HCT116 (cell line): ENCODE measurements at regions not wholly inside any gene's neighbourhood (a gene's known extent, or its start where the extent isn't known, plus 50 kb on each side); places are given as distances from the start of the nearest gene placed in this dataset.

Experiments
- ATAC-seq: fragments of 200-7000 bp; cut with Tn5 transposase; 2 replicates; pipeline ENCODE4 v1.9.1; 2020; ENCODE audit warnings: mild to moderate bottlenecking, moderate library complexity
- BruUV-seq: library from RNA; stranded (reverse); fragments of 400-500 nt; replicated peaks from 2 replicates; lab custom pipeline; 2021; lab: Mats Ljungman, UMichigan
- CTCF ChIA-PET: fragments of 300-600 bp; sonication (Branson Sonifier 250); formaldehyde crosslinking; loops from one replicate; lab custom pipeline; 2021; ENCODE audit warnings: antibody characterized with exemption; lab: Charles Lee
- POLR2A ChIA-PET: fragments of 300-600, 350-600 bp; sonication (Branson Sonifier 250); formaldehyde crosslinking; loops from one replicate; lab custom pipeline; 2021; ENCODE audit warnings: antibody characterized with exemption; lab: Charles Lee
- RAD21 ChIA-PET, 2 experiments: fragments of 300-600 bp; sonication (Branson Sonifier 250); formaldehyde crosslinking; loops; one replicate each; lab custom pipeline; 2023; ENCODE audit warnings: low total read pairs in 2 of 2; ENCODE audit not compliant: uncharacterized antibody in 2 of 2, unreplicated experiment in 2 of 2, low non-redundant PET in 1 of 2; lab: Charles Lee
- DNase-seq: peaks from one replicate; pipeline ENCODE4 v3.0.0-alpha.2; 2010; ENCODE audit warnings: low read depth, low spot score
- H2AFZ ChIP-seq: fragments of 200-600 bp; shearing (Covaris generic), sonication (generic); 2 replicates; pipeline ENCODE4 v1.6.1; 2017; ENCODE audit warnings: low read depth, mixed run types, mixed read lengths, antibody characterized with exemption, low read length; ENCODE audit not compliant: poor library complexity, severe bottlenecking
- H3K27ac ChIP-seq: 2 replicates; pipeline ENCODE4 v1.5.1; 2012; ENCODE audit warnings: low read depth, low read length
- H3K27me3 ChIP-seq: fragments of 200-600 bp; sonication (generic); 2 replicates; pipeline ENCODE4 v1.6.1; 2016; ENCODE audit warnings: mixed run types, low read length, mixed read lengths; ENCODE audit not compliant: insufficient read depth
- H3K36me3 ChIP-seq, 2 experiments: fragments of 200-500 bp in 1 of 2; fragments of 200-600 bp in 1 of 2; sonication (Bioruptor generic) in 1 of 2; sonication (generic) in 1 of 2; 2 replicates each; pipeline versions ENCODE4 v1.5.1 to v1.6.1; 2014 to 2016; ENCODE audit warnings: low read length in 2 of 2, inconsistent platforms in 1 of 2, mixed read lengths in 1 of 2, mixed run types in 1 of 2; ENCODE audit not compliant: insufficient read depth in 2 of 2, control insufficient read depth in 1 of 2
- H3K4me1 ChIP-seq, 2 experiments: fragments of 200-600 bp in 1 of 2; sonication (generic) in 1 of 2; 2 replicates each; pipeline versions ENCODE4 v1.5.1 to v1.6.1; 2012 to 2017; ENCODE audit warnings: low read length in 2 of 2, inconsistent platforms in 1 of 2, mild to moderate bottlenecking in 1 of 2, mixed read lengths in 1 of 2, mixed run types in 1 of 2, moderate library complexity in 1 of 2; ENCODE audit not compliant: insufficient read depth in 2 of 2, control insufficient read depth in 1 of 2
- H3K4me2 ChIP-seq: fragments of 200-600 bp; sonication (generic); 2 replicates; pipeline ENCODE4 v1.6.1; 2017; ENCODE audit warnings: mixed run types, low read length, mixed read lengths
- H3K4me3 ChIP-seq, 2 experiments: fragments of 200-600 bp in 1 of 2; sonication (generic) in 1 of 2; replicated peaks in 1 of 2; 2 replicates each; pipeline ENCODE4 v1.5.1; 2011 to 2016; ENCODE audit warnings: low read length in 2 of 2, control low read depth in 1 of 2, low read depth in 1 of 2, mild to moderate bottlenecking in 1 of 2, mixed read lengths in 1 of 2, mixed run types in 1 of 2
- H3K79me2 ChIP-seq: fragments of 200-600 bp; sonication (generic); 2 replicates; pipeline ENCODE4 v1.6.1; 2017; ENCODE audit warnings: mild to moderate bottlenecking, mixed run types, low read length, moderate library complexity, mixed read lengths; ENCODE audit not compliant: insufficient read depth
- H3K9ac ChIP-seq: fragments of 200-600 bp; sonication (generic); 2 replicates; pipeline ENCODE4 v1.6.1; 2016; ENCODE audit warnings: low read length, mixed read lengths
- H3K9me2 ChIP-seq: fragments of 200-600 bp; sonication (generic), shearing (Covaris generic); 2 replicates; pipeline ENCODE4 v1.6.1; 2017; ENCODE audit warnings: mixed run types, mild to moderate bottlenecking, moderate library complexity; ENCODE audit not compliant: insufficient read depth
- H3K9me3 ChIP-seq, 2 experiments: fragments of 200-500 bp in 1 of 2; fragments of 200-600 bp in 1 of 2; sonication (Bioruptor generic) in 1 of 2; sonication (generic) in 1 of 2; 2 replicates each; pipeline ENCODE4 v1.6.1; 2014 to 2017; ENCODE audit warnings: low read length in 2 of 2, mixed read lengths in 2 of 2, inconsistent platforms in 1 of 2, low read depth in 1 of 2, mild to moderate bottlenecking in 1 of 2, mixed run types in 1 of 2, moderate library complexity in 1 of 2; ENCODE audit not compliant: control insufficient read depth in 1 of 2, insufficient read depth in 1 of 2
- H4K20me1 ChIP-seq: fragments of 200-600 bp; sonication (generic), shearing (Covaris generic); 2 replicates; pipeline ENCODE4 v1.6.1; 2017; ENCODE audit warnings: mixed run types, mild to moderate bottlenecking, moderate library complexity; ENCODE audit not compliant: insufficient read depth
- ELF1 ChIP-seq: IDR thresholded peaks from 2 replicates; pipeline ENCODE4 v1.6.1; 2012; ENCODE audit warnings: low read depth, borderline replicate concordance
- EZH2 ChIP-seq: fragments of 200-600 bp; sonication (generic); IDR thresholded peaks from 2 replicates; pipeline ENCODE4 v1.6.1; 2017; ENCODE audit warnings: antibody characterized with exemption, mixed run types
- EZH2phosphoT487 ChIP-seq: fragments of 200-600 bp; IDR thresholded peaks from 2 replicates; pipeline ENCODE4 v1.6.1; 2018; ENCODE audit warnings: antibody characterized with exemption, borderline replicate concordance
- FOSL1 ChIP-seq: IDR thresholded peaks from 2 replicates; pipeline ENCODE4 v1.6.1; 2012; ENCODE audit warnings: low read depth
- JUND ChIP-seq: IDR thresholded peaks from 2 replicates; pipeline ENCODE4 v1.6.1; 2012
- POLR2AphosphoS5 ChIP-seq: IDR thresholded peaks from 2 replicates; pipeline ENCODE4 v1.6.1; 2011; ENCODE audit warnings: mild to moderate bottlenecking, low read depth, low read length, moderate library complexity
- RAD21 ChIP-seq: IDR thresholded peaks from 2 replicates; pipeline ENCODE4 v1.6.1; 2012; ENCODE audit warnings: low read depth, mild to moderate bottlenecking
- SP1 ChIP-seq: IDR thresholded peaks from 2 replicates; pipeline ENCODE4 v1.6.1; 2012; ENCODE audit warnings: low read depth
- YY1 ChIP-seq: IDR thresholded peaks from 2 replicates; pipeline ENCODE4 v1.6.1; 2011; ENCODE audit warnings: low read length, low read depth, moderate library complexity, mild to moderate bottlenecking; ENCODE audit not compliant: insufficient replicate concordance; ENCODE audit errors: extremely low read depth
- ZNF274 ChIP-seq: fragments of 200-500 bp; sonication (Bioruptor generic); IDR thresholded peaks from 2 replicates; pipeline ENCODE4 v1.6.1; 2014; ENCODE audit warnings: mild to moderate bottlenecking, low read depth, low read length, inconsistent platforms
- intact Hi-C: fragments of 100-400 bp; cut with micrococcal nuclease; formaldehyde crosslinking; loops from 2 replicates; pipeline ENCODE4 v1.10.0; 2022
- TF ChIP-seq, protein P1 (sequence below): IDR thresholded peaks from 2 replicates; pipeline ENCODE4 v1.6.1; 2012; ENCODE audit warnings: low read depth
- TF ChIP-seq, protein P2 (sequence below): IDR thresholded peaks from 2 replicates; pipeline ENCODE4 v1.6.1; 2012

DNA sequence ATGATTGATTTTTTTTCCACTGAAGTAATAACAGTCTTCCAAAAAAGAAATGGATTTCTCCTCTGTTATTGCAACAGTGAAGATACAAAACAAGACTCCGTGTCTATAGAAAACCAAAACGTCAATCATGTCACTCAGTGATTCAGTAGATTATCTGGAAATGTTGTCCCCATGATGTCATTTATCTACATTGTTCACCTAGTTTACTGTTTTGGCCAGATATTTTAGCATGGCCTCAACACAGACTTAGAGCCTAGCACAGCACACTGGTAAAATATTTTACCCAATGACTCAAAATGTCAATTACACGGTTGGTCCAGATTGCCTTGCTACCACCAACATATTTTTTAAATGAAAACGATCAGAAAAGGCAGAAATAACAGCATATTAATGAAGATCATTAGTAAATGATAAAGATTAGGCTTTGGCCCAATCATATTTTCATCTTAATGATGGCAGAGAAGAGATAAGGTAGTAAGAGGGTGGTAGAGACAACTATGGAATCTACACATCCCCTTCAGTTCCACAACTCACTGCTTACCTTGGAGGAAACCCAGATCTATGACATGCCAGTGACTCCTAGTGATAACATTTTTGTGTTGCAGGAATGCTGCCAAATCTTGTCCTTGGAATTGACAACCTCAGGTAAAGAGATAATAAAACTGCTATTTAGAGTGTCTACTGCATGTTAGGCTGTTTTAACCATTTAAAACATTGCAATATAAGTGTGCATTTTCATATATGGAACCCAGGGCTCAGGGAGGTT, 347.7 kb upstream of the ARPP21 start:
- H3K27ac ChIP-seq = no peak overlapping the region
- H3K27me3 ChIP-seq = no peaks in the 10 kb centered on the region
- no peak overlapping the region for H3K9ac ChIP-seq
- no peak overlapping the region for H3K4me3 ChIP-seq
- H3K4me2 ChIP-seq = no peak overlapping the region
- H3K9me3 ChIP-seq = peaks cover 7 to 13% of the 10 kb centered on the region in 2 experiments; a peak in 2 of 4 replicates
- no TSS peak for BruUV-seq
- no peaks in the 10 kb centered on the region for H3K79me2 ChIP-seq
- intact Hi-C loops = no loop called here
- POLR2A ChIA-PET = no interaction called here
- ATAC-seq = no peak
- no peaks in the 10 kb centered on the region for H3K4me1 ChIP-seq
- H2AFZ ChIP-seq = no peak overlapping the region
- no peak for DNase-seq
- H3K9me2 ChIP-seq = no peaks in the 10 kb centered on the region
- TF ChIP-seq, protein P1, sequence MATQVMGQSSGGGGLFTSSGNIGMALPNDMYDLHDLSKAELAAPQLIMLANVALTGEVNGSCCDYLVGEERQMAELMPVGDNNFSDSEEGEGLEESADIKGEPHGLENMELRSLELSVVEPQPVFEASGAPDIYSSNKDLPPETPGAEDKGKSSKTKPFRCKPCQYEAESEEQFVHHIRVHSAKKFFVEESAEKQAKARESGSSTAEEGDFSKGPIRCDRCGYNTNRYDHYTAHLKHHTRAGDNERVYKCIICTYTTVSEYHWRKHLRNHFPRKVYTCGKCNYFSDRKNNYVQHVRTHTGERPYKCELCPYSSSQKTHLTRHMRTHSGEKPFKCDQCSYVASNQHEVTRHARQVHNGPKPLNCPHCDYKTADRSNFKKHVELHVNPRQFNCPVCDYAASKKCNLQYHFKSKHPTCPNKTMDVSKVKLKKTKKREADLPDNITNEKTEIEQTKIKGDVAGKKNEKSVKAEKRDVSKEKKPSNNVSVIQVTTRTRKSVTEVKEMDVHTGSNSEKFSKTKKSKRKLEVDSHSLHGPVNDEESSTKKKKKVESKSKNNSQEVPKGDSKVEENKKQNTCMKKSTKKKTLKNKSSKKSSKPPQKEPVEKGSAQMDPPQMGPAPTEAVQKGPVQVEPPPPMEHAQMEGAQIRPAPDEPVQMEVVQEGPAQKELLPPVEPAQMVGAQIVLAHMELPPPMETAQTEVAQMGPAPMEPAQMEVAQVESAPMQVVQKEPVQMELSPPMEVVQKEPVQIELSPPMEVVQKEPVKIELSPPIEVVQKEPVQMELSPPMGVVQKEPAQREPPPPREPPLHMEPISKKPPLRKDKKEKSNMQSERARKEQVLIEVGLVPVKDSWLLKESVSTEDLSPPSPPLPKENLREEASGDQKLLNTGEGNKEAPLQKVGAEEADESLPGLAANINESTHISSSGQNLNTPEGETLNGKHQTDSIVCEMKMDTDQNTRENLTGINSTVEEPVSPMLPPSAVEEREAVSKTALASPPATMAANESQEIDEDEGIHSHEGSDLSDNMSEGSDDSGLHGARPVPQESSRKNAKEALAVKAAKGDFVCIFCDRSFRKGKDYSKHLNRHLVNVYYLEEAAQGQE = no peak
- TF ChIP-seq JUND (no peak), ELF1 (no peak), POLR2AphosphoS5 (no peak)
- RAD21 ChIA-PET = no interaction called here
- CTCF ChIA-PET = no interaction called here
- no peaks in the 10 kb centered on the region for H4K20me1 ChIP-seq
- H3K36me3 ChIP-seq = no peaks in the 10 kb centered on the region

DNA sequence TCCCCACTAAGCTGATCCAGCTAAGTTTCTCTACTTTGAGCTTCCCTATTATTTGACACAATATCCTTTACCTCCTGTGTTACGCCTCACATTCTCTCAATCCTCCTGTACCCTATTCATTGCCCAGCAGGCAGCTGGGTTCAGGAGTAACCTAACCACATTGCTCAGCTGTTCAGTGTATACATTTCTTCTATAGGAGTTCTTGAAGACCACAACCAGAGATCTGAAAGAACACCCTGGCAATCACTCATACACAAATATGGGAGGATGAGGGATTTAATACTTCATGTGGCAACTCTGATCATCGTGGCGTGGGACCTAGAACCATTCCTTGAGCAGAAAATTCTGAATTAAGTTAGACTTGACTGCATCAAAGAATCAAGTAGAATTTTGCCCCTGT, 346.8 kb upstream of the ARPP21 start:
- ATAC-seq (no peak), DNase-seq (no peak)
- no peaks in the 10 kb centered on the region for H4K20me1 ChIP-seq
- no peak overlapping the region for H3K27ac ChIP-seq
- peaks cover 7 to 15% of the 10 kb centered on the region in 2 experiments; a peak in 2 of 4 replicates for H3K9me3 ChIP-seq
- CTCF ChIA-PET = no interaction called here
- no peaks in the 10 kb centered on the region for H3K4me1 ChIP-seq
- no peak overlapping the region for H3K4me3 ChIP-seq
- POLR2A ChIA-PET = no interaction called here
- intact Hi-C loops = no loop called here
- BruUV-seq = no TSS peak
- no peak overlapping the region for H3K4me2 ChIP-seq
- RAD21 ChIA-PET = no interaction called here
- H3K9ac ChIP-seq = no peak overlapping the region
- H3K9me2 ChIP-seq = no peaks in the 10 kb centered on the region
- H2AFZ ChIP-seq = no peak overlapping the region
- H3K79me2 ChIP-seq = no peaks in the 10 kb centered on the region
- no peaks in the 10 kb centered on the region for H3K27me3 ChIP-seq
- H3K36me3 ChIP-seq = no peaks in the 10 kb centered on the region
- no peak for TF ChIP-seq YY1
- TF ChIP-seq, protein P1 = no peak
- no peak for TF ChIP-seq JUND
- TF ChIP-seq ZNF274 = no peak
- TF ChIP-seq EZH2phosphoT487 = no peak
- no peak for TF ChIP-seq EZH2
- no peak for TF ChIP-seq SP1
- TF ChIP-seq RAD21 = no peak
- TF ChIP-seq, protein P2, sequence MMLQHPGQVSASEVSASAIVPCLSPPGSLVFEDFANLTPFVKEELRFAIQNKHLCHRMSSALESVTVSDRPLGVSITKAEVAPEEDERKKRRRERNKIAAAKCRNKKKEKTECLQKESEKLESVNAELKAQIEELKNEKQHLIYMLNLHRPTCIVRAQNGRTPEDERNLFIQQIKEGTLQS = no peak
- TF ChIP-seq FOSL1 = no peak
